Dedifferentiated amniotic fluid mesenchymal stem cell (primary cell): ENCODE measurements at regions not wholly inside any gene's neighbourhood (a gene's known extent, or its start where the extent isn't known, plus 50 kb on each side); places are given as distances from the start of the nearest gene placed in this dataset.

Source experiments
- DNase-seq: peaks from one replicate; pipeline ENCODE4 v3.0.0-alpha.2; 2016; ENCODE audit errors: extremely low spot score

DNA sequence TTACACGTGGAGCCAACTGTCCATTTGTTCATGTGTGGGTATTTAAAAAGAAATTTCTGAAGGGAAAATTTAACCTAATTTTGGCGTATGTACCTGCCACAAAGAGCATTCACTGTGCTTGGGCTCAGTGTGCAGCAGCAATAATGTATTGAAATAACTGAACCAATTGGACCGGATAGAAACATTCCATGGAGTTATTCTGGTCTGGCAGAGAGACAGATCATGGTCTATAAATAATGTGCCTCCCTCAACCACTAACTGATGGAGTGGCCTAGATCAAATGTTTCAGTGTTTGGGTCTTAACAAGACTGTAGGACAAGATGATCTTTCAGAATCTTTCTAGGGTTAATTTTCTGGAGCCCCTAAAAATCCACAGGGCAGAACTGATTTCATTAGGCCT lies 469.7 kb downstream of the PRELID2 start:
- DNase-seq, result no peak

DNA sequence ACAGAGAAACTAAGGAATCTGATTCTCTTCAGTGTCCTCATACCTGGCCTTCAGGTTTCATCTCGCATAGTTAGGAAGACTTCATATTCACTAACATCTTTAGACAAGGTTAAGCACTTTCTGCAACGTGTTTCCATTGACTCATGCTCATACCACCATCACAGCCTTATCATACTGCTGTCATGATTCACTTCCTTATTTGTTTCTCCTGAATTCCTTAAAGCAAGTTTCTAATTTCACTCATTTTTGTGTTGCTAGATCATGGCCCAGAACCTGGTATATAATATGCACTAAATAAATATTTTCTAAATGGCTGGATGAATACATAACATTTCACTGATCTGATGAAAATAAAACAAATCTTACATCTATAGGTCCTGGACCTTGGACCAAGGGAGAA lies 472.9 kb downstream of the PRELID2 start:
- DNase-seq, result peak; percentile 84

DNA sequence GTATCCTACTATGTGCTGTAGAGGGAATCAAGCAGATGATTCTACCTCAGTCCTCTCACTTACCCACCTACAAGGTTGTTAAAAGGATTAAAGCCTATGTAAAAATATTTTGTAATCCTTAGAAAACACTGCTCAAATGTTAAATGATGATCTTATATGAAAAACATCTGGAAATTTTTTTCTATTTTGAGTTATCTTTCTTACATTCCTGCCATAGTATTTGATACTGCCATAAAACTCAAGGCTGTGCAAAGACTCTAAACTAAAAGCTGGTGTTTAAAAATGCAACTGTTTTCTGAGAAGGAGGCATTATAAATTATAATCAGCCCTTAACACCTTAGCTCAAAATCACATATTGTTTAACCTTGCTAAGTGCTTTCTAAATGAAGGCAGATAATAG lies 474.2 kb downstream of the PRELID2 start:
- no peak for DNase-seq

GRCh38 chr5:145350513-145350912 lies 484.6 kb downstream of the PRELID2 start:
- no peak for DNase-seq

DNA sequence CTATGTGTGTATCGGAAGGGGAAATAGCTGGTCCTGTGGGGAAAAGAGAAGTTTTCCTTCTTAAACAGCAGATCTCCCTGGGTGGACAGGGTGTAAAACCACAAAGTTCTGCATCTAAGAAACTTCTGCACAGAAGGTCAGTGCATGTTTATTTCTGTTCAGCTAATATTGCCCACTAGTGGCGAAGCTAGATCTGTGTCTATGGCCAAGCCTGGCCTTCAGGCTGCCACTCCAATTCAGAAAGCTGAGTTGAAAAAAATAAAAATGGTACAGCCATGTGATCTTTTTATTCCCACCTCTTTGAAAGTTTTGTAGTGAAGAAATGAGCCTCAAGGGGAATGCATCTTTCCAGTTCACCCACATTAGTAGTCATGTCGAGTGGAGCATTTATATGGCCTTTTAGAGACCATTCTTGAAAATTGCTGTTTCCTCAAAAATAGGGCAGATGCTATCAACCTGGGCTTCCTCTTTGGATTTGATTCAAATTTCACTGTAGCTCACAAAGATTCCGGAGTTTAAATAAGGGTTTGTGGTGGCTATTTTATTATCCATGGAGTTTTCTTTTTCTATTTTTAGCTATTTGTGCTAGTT lies 488.0 kb downstream of the PRELID2 start:
- DNase-seq, result peak; percentile 73

DNA sequence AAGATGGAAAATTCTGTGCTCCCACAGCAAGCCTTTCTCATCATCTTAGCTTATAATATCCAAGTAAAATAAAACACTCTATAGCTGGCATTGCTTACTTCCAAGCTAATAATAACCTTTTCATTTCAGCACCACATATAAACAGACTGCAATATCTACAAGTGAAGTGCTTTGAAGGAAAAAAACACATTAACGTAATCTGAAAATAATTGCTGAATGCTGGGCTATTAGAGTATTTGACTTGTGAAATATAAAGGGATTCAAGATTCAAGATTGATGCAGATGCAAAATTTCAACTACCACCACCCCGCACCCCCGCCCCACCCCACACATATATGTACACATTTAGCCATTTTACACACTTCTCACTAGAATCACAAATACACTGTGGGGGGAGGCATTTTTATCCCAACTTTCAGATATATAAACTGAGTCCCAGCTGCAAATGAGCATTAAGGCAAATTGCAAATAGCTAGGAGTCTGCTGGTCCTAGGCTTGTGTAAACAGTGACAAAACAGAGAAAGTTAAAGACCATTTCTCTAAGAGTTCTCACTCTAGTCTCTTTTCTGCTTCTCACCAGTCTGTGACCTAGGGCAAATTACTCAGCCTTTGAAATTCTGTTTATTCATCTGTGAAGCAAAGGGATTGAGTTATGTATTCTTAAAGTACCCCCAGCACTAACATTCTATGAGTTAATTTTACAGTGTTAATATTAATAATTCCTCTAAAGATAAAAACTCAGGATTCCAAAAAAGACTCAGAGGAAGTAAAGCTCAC lies 489.4 kb downstream of the PRELID2 start:
- no peak for DNase-seq

DNA sequence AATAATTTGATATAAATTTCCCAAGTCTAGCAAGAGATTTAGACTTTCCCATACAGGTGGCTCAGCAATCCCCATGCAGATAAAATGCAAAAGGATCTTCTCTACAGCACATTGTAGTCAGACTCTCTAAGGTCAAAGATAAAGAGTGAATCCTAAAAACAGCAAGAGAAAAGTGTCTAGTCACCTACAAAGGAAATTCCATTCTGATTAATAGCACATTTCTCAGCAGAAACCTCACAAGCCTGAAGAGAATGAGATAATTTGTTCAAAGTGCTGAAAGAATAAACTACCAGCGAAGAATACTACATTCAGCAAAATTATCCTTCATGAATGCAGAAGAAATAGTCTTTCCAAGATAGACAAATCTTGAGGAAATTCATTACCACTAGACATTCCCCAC lies 493.3 kb downstream of the PRELID2 start:
- no peak for DNase-seq

- DNase-seq, result no peak
Observed at GRCh38 chr5:145340099-145340498, 495.0 kb downstream of the PRELID2 start.

DNA sequence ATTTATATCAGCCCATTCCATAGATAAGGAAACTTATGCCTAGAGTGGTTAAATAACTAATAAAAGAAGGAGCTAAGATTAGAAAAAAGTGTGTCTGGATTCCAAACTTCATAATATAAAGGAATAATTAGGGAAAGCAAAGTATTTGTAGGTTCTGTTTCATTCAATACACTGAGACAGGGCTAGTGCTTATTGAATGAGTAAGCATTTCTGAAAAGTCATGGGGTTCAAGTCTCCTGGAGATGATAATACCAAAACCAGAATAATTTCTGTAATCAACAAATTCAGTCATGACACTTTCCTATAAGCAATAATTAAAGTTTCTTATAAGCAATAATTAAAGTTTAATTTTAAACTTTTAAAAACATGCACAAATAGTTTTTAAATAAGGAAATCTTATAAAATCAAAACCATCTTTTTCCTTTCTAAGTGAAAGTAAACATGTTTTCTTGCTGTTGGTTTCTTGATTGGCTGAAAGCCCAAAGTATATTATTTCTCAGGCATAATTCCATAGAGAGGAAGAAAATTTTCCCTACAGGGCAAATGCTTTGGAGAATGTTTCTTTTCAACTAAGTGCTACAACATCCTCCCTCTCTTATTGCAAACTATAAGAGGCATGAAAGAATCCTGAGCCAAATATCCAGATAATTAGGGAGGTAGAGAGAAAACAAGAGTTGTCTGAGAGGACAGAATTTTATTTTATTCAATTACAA lies 510.2 kb downstream of the PRELID2 start:
- peak; percentile 74 for DNase-seq

DNA sequence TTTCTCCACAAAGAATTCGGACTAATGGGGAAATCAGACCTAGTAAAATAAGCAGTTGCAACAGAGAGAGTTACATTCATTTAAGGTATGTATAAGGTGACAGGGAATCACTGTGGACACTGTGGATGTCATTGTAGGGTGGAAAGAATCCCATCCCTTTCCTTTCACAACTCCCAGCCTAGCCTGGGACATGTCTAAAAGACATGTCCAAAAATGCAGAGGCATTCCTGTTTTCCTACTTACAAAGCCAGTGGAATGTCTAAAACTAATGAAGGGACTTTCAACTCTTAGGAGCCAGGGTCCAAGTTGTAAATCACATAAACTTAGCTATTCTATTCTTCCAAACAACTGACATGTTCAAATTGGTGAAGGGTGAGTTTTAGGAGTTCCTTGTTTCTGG lies 511.0 kb downstream of the PRELID2 start:
- no peak for DNase-seq

- no peak for DNase-seq
Observed at GRCh38 chr5:145316282-145316681, 518.9 kb downstream of the PRELID2 start.

GRCh38 chr5:145307866-145308382 lies 527.2 kb downstream of the PRELID2 start:
- DNase-seq, result no peak

GRCh38 chr5:145295236-145295835 lies 539.8 kb downstream of the PRELID2 start:
- DNase-seq, result no peak

DNA sequence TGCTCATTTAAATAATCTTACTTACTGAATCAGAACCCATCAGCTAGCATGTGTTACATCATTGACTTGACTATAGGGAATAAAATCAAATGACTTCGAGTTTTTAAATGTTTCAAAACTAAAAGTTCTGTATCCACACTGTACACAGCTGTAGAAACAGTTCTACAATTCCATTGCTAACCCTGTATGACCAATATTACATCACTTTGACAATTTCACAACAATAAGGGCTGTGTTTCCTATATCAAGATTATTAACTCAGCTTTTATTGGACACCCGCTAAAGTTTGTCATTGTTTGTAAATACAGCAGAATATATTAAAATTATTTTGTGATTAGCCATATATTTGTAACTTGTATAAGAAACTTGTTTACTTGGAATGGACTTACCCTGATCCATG lies 540.8 kb downstream of the PRELID2 start:
- DNase-seq, result no peak

DNA sequence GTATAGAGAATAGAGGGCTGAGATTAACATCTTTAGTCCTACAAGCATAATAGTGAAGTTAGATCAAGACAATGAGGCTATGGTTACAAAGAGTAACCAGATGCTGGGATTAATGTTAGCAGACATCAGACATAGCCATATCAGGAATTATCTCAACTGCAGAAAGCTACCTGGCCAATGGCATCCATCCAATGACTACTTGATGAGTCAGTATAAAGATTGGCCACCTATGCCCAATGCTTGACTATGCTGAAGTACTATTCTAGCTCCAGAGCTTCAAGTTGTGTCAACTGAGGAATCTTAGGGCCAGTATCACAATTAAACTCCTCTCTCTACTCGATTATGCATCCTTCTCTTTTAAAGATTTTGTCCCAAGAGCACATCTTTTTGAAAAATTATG lies 541.4 kb downstream of the PRELID2 start:
- no peak for DNase-seq

- DNase-seq, result no peak
Observed at GRCh38 chr5:145292278-145292677, 542.9 kb downstream of the PRELID2 start.

- no peak for DNase-seq
Observed at GRCh38 chr5:145283141-145283810, 551.9 kb downstream of the PRELID2 start.

DNA sequence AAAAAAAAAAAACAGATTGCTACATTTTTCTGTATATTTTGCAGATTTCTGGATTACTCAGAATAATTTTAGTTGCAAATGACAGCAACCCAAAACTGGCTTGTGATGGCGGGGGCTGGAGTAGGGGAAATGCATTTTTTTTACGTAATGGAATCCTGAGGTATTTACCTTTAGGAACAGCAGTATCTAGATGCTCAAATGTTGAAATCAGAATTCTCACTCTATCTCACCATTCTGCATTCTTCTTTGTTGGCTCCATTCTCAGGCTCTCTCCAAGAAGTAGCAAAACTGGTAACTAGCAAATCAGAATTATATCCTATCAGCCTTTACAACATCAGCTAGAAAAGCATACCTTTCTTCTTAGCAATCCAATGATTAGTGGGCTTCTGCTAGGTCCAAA lies 554.3 kb downstream of the PRELID2 start:
- no peak for DNase-seq

GRCh38 chr5:145280214-145280613 lies 554.9 kb downstream of the PRELID2 start:
- DNase-seq, result no peak

DNA sequence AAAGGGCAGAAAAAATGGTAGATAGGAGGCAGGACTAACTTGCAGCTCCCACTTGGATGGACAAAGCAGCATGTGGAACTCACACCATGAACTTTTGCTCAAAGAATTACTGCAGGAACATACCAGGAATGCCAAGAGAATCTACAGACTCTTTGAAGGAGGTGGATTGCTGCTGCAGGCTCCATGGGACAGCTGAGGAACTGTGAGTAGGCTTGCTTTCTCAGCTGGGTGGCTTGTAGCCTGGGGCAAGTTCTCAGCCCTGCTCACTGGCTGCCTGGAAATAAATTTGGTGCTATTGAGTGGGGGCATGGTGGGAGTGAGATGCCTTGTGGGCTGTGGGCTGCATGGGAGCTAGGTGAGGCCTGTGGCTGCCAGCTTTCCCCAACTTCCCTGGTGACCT lies 574.5 kb downstream of the PRELID2 start:
- DNase-seq, result no peak

DNA sequence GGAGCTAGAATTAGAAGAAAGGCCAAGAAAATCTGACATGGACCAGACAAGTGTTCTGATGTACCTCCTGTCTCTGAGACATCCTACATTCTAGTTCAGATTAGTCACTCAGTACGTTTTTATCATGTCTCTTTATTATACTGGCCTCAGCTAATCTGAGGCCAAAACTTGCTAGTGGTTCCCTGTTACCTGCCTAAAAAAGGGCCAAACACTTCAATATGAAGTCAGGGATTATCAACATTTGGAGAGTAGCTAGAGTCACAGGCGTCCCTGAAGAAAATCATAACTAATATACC lies 587.4 kb downstream of the PRELID2 start:
- DNase-seq, result no peak
